ENCODE measurements at regions not wholly inside any gene's neighbourhood (a gene's known extent, or its start where the extent isn't known, plus 50 kb on each side); places are given as distances from the start of the nearest gene placed in this dataset.

DNA sequence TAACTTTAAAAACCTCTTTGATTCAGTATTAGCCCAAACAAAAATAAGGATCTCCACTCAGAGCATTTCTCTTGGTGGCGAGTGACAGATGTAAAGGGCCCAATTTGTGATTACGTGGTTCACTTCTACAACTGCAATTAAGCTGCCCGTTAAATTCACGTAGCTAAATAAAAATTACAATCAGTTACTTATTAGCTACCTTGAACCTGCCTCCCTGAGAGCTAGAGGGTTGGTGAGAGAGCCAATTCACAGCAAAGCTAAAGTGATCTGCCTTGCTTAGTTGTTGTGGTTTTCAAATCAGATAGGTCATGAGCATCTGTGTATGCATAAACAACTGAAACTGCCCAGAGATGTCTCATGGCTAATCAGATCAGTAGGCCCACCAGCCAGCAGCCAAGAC, 156.7 kb downstream of the RNF152 start:
- TF ChIP-seq, protein P1, sequence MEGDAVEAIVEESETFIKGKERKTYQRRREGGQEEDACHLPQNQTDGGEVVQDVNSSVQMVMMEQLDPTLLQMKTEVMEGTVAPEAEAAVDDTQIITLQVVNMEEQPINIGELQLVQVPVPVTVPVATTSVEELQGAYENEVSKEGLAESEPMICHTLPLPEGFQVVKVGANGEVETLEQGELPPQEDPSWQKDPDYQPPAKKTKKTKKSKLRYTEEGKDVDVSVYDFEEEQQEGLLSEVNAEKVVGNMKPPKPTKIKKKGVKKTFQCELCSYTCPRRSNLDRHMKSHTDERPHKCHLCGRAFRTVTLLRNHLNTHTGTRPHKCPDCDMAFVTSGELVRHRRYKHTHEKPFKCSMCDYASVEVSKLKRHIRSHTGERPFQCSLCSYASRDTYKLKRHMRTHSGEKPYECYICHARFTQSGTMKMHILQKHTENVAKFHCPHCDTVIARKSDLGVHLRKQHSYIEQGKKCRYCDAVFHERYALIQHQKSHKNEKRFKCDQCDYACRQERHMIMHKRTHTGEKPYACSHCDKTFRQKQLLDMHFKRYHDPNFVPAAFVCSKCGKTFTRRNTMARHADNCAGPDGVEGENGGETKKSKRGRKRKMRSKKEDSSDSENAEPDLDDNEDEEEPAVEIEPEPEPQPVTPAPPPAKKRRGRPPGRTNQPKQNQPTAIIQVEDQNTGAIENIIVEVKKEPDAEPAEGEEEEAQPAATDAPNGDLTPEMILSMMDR (IDR thresholded peaks at IDR 0.05; ENCODE audit: extremely low read depth, missing control alignments): no peak
- DNase-seq (ENCODE audit: low spot score): no peak

DNA sequence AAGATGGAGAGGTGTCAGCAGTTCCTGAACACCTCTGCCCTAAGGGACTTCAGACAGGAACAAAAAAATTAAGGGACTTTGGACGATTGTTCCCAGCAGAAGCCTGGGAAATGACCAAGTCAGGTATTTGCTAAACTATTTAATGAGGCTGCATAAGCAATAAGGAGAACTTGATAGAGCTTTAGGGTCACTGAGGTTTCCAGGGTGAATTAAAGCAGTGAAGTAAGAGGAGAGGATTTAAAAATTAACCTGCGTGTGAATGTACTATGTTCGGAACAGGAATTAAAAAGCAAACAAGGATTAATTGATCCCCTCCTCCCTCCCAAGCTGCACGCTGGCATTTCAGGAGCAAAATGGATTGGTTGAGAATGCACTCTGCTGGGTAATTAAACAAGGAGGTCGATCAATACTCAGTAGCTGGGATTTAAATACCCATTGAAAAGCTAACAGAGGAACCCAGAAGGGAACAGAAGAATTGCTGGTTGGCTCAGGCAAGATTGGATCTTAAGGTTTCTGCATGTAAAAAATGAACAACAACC, 157.2 kb downstream of the RNF152 start:
- TF ChIP-seq, protein P1 (IDR thresholded peaks at IDR 0.05; ENCODE audit: extremely low read depth, missing control alignments): no peak
- no peak for DNase-seq (ENCODE audit: low spot score)

GRCh38 chr18:61734396-61734795, 158.4 kb downstream of the RNF152 start:
- TF ChIP-seq, protein P1 (IDR thresholded peaks at IDR 0.05; ENCODE audit: extremely low read depth, missing control alignments): no peak

DNA sequence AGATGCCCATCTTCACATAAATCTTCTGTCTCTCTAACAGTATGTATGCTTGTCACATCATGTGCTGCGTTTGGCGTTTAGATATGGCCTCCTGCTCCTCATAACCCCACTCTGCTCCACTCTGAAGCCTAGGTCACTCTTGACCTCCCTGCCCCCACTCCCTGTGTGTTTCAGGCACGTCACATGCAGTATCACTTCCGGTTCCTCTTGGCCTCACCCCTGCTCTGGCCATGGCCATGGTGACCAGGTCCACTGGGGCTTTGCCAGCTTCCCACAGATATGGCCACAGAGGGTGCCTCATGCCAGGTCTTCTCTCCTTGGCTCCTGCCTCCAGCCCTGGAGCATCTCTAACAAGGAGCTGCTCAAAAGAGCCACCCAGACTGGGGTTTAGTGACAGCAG, 160.0 kb downstream of the RNF152 start:
- TF ChIP-seq, protein P1 (IDR thresholded peaks at IDR 0.05; ENCODE audit: extremely low read depth, missing control alignments): no peak
- DNase-seq (ENCODE audit: low spot score): no peak

More at GRCh38 chr18:61734396-61734795, 158.4 kb downstream of the RNF152 start:
- DNase-seq (ENCODE audit: low spot score): no peak

GRCh38 chr18:61731693-61732376, 161.0 kb downstream of the RNF152 start:
- DNase-seq (ENCODE audit: low spot score): no peak
- TF ChIP-seq, protein P1 (IDR thresholded peaks at IDR 0.05; ENCODE audit: extremely low read depth, missing control alignments): no peak

GRCh38 chr18:61731178-61731577, 161.6 kb downstream of the RNF152 start:
- DNase-seq (ENCODE audit: low spot score): no peak
- TF ChIP-seq, protein P1 (IDR thresholded peaks at IDR 0.05; ENCODE audit: extremely low read depth, missing control alignments): no peak

GRCh38 chr18:61729322-61729721, 163.5 kb downstream of the RNF152 start:
- no peak for DNase-seq (ENCODE audit: low spot score)
- TF ChIP-seq, protein P1 (IDR thresholded peaks at IDR 0.05; ENCODE audit: extremely low read depth, missing control alignments): no peak

Data from GM20000 (cell line).